ENCODE measurements at regions not wholly inside any gene's neighbourhood (a gene's known extent, or its start where the extent isn't known, plus 50 kb on each side); places are given as distances from the start of the nearest gene placed in this dataset.

- Histone ChIP-seq H3K27me3 (ENCODE audit: control insufficient read depth, insufficient read depth, low read length) (no peaks in the 10 kb centered on the region), H3K4me3 (ENCODE audit: insufficient read depth, low read depth, low read length) (no peak overlapping the region), H3K36me3 (replicated peaks; ENCODE audit: control insufficient read depth, insufficient read depth, low read length) (no peaks in the 10 kb centered on the region)
- no peak for DNase-seq
These were observed 234.5 kb downstream of the UACA start for GRCh38 chr15:70528816-70529215.

GRCh38 chr15:70528270-70528706 lies 235.1 kb downstream of the UACA start:
- no peak for DNase-seq
- Histone ChIP-seq H3K4me3 (ENCODE audit: insufficient read depth, low read depth, low read length) (no peak overlapping the region), H3K27me3 (ENCODE audit: control insufficient read depth, insufficient read depth, low read length) (no peaks in the 10 kb centered on the region), H3K36me3 (replicated peaks; ENCODE audit: control insufficient read depth, insufficient read depth, low read length) (no peaks in the 10 kb centered on the region)

- Histone ChIP-seq H3K27me3 (ENCODE audit: control insufficient read depth, insufficient read depth, low read length) (no peaks in the 10 kb centered on the region), H3K4me3 (ENCODE audit: insufficient read depth, low read depth, low read length) (no peak overlapping the region), H3K36me3 (replicated peaks; ENCODE audit: control insufficient read depth, insufficient read depth, low read length) (no peaks in the 10 kb centered on the region)
- DNase-seq = no peak
These were observed 236.4 kb downstream of the UACA start for GRCh38 chr15:70526974-70527325.

- DNase-seq = no peak
- H3K27me3 ChIP-seq (ENCODE audit: control insufficient read depth, insufficient read depth, low read length) = no peaks in the 10 kb centered on the region
- no peaks in the 10 kb centered on the region for H3K36me3 ChIP-seq (replicated peaks; ENCODE audit: control insufficient read depth, insufficient read depth, low read length)
- H3K4me3 ChIP-seq (ENCODE audit: insufficient read depth, low read depth, low read length) = no peak overlapping the region
These were observed 237.0 kb downstream of the UACA start for GRCh38 chr15:70526221-70526973.

GRCh38 chr15:70525551-70525950 lies 237.8 kb downstream of the UACA start:
- H3K36me3 ChIP-seq (replicated peaks; ENCODE audit: control insufficient read depth, insufficient read depth, low read length) = no peaks in the 10 kb centered on the region
- H3K27me3 ChIP-seq (ENCODE audit: control insufficient read depth, insufficient read depth, low read length) = no peaks in the 10 kb centered on the region
- H3K4me3 ChIP-seq (ENCODE audit: insufficient read depth, low read depth, low read length) = no peak overlapping the region
- no peak for DNase-seq

- DNase-seq = no peak
- Histone ChIP-seq H3K27me3 (ENCODE audit: control insufficient read depth, insufficient read depth, low read length) (no peaks in the 10 kb centered on the region), H3K36me3 (replicated peaks; ENCODE audit: control insufficient read depth, insufficient read depth, low read length) (no peaks in the 10 kb centered on the region), H3K4me3 (ENCODE audit: insufficient read depth, low read depth, low read length) (no peak overlapping the region)
These were observed 238.9 kb downstream of the UACA start for GRCh38 chr15:70524470-70524869.

- no peak for DNase-seq
- H3K4me3 ChIP-seq (ENCODE audit: insufficient read depth, low read depth, low read length) = no peak overlapping the region
- H3K27me3 ChIP-seq (ENCODE audit: control insufficient read depth, insufficient read depth, low read length) = no peaks in the 10 kb centered on the region
- H3K36me3 ChIP-seq (replicated peaks; ENCODE audit: control insufficient read depth, insufficient read depth, low read length) = no peaks in the 10 kb centered on the region
These were observed 239.7 kb downstream of the UACA start for GRCh38 chr15:70523616-70524015.

- Histone ChIP-seq H3K36me3 (replicated peaks; ENCODE audit: control insufficient read depth, insufficient read depth, low read length) (no peaks in the 10 kb centered on the region), H3K4me3 (ENCODE audit: insufficient read depth, low read depth, low read length) (no peak overlapping the region), H3K27me3 (ENCODE audit: control insufficient read depth, insufficient read depth, low read length) (no peaks in the 10 kb centered on the region)
- DNase-seq = no peak
These were observed 240.2 kb downstream of the UACA start for GRCh38 chr15:70523192-70523591.

- H3K27me3 ChIP-seq (ENCODE audit: control insufficient read depth, insufficient read depth, low read length) = no peaks in the 10 kb centered on the region
- DNase-seq = no peak
- H3K36me3 ChIP-seq (replicated peaks; ENCODE audit: control insufficient read depth, insufficient read depth, low read length) = no peaks in the 10 kb centered on the region
- H3K4me3 ChIP-seq (ENCODE audit: insufficient read depth, low read depth, low read length) = no peak overlapping the region
These were observed 240.9 kb downstream of the UACA start for GRCh38 chr15:70522323-70522966.

GRCh38 chr15:70521576-70522322 lies 241.6 kb downstream of the UACA start:
- H3K4me3 ChIP-seq (ENCODE audit: insufficient read depth, low read depth, low read length) = no peak overlapping the region
- no peaks in the 10 kb centered on the region for H3K27me3 ChIP-seq (ENCODE audit: control insufficient read depth, insufficient read depth, low read length)
- no peaks in the 10 kb centered on the region for H3K36me3 ChIP-seq (replicated peaks; ENCODE audit: control insufficient read depth, insufficient read depth, low read length)
- no peak for DNase-seq

GRCh38 chr15:70519616-70520015 lies 243.7 kb downstream of the UACA start:
- DNase-seq = no peak
- Histone ChIP-seq H3K4me3 (ENCODE audit: insufficient read depth, low read depth, low read length) (no peak overlapping the region), H3K36me3 (replicated peaks; ENCODE audit: control insufficient read depth, insufficient read depth, low read length) (no peaks in the 10 kb centered on the region), H3K27me3 (ENCODE audit: control insufficient read depth, insufficient read depth, low read length) (no peaks in the 10 kb centered on the region)

- no peaks in the 10 kb centered on the region for H3K27me3 ChIP-seq (ENCODE audit: control insufficient read depth, insufficient read depth, low read length)
- H3K36me3 ChIP-seq (replicated peaks; ENCODE audit: control insufficient read depth, insufficient read depth, low read length) = no peaks in the 10 kb centered on the region
- no peak for DNase-seq
- no peak overlapping the region for H3K4me3 ChIP-seq (ENCODE audit: insufficient read depth, low read depth, low read length)
These were observed 244.4 kb downstream of the UACA start for GRCh38 chr15:70519004-70519365.

- Histone ChIP-seq H3K4me3 (ENCODE audit: insufficient read depth, low read depth, low read length) (no peak overlapping the region), H3K36me3 (replicated peaks; ENCODE audit: control insufficient read depth, insufficient read depth, low read length) (no peaks in the 10 kb centered on the region), H3K27me3 (ENCODE audit: control insufficient read depth, insufficient read depth, low read length) (no peaks in the 10 kb centered on the region)
- no peak for DNase-seq
These were observed 245.0 kb downstream of the UACA start for GRCh38 chr15:70518201-70519003.

GRCh38 chr15:70517194-70517590 lies 246.2 kb downstream of the UACA start:
- no peak for DNase-seq
- no peak overlapping the region for H3K4me3 ChIP-seq (ENCODE audit: insufficient read depth, low read depth, low read length)
- H3K27me3 ChIP-seq (ENCODE audit: control insufficient read depth, insufficient read depth, low read length) = no peaks in the 10 kb centered on the region
- no peaks in the 10 kb centered on the region for H3K36me3 ChIP-seq (replicated peaks; ENCODE audit: control insufficient read depth, insufficient read depth, low read length)

Measured in H7 (cell line).